Kidney epithelial cell (primary cell): ENCODE measurements at regions not wholly inside any gene's neighbourhood (a gene's known extent, or its start where the extent isn't known, plus 50 kb on each side); places are given as distances from the start of the nearest gene placed in this dataset.

Source experiments
- DNase-seq: peaks from one replicate; pipeline ENCODE4 v3.0.0-alpha.2; 2010; ENCODE audit warnings: low read depth
- H3K27me3 ChIP-seq: 2 replicates; pipeline ENCODE4 v1.6.0; 2011; ENCODE audit warnings: low read length; ENCODE audit not compliant: control insufficient read depth, insufficient read depth
- H3K36me3 ChIP-seq: 2 replicates; pipeline ENCODE4 v1.5.1; 2011; ENCODE audit warnings: low read length; ENCODE audit not compliant: control insufficient read depth, insufficient read depth
- H3K4me3 ChIP-seq: 2 replicates; pipeline ENCODE4 v1.5.1; 2011; ENCODE audit warnings: low read depth, mild to moderate bottlenecking, control low read depth, low read length
- TF ChIP-seq, protein P1 (sequence below): IDR thresholded peaks from 2 replicates; pipeline ENCODE4 v1.5.1; 2011; ENCODE audit warnings: mild to moderate bottlenecking, moderate library complexity, low read length, control low read depth, inconsistent platforms; ENCODE audit not compliant: insufficient read depth, poor library complexity, severe bottlenecking

DNA sequence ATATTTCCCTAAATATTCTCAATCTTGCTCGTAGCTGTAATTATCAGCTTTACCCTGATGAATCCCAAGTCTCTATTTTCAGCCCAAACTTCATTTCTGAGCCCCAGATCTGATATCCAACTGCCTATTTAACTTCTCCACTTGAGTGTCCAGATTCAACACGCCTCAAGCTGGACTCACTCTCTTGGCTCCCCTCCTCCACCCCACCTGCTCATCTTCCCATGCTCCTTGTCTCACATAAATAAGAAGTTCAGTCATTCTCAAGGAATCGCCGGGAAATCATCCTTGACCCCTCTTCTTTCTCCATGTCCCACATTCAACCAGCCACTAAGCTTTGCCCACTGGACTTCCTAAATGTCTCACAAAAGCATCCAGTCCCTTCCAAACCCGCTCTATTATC, 89.9 kb upstream of the STMND1 start:
- H3K27me3 ChIP-seq: no peaks in the 10 kb centered on the region
- H3K36me3 ChIP-seq: no peaks in the 10 kb centered on the region
- no peak for DNase-seq
- no peak overlapping the region for H3K4me3 ChIP-seq
- TF ChIP-seq, protein P1, sequence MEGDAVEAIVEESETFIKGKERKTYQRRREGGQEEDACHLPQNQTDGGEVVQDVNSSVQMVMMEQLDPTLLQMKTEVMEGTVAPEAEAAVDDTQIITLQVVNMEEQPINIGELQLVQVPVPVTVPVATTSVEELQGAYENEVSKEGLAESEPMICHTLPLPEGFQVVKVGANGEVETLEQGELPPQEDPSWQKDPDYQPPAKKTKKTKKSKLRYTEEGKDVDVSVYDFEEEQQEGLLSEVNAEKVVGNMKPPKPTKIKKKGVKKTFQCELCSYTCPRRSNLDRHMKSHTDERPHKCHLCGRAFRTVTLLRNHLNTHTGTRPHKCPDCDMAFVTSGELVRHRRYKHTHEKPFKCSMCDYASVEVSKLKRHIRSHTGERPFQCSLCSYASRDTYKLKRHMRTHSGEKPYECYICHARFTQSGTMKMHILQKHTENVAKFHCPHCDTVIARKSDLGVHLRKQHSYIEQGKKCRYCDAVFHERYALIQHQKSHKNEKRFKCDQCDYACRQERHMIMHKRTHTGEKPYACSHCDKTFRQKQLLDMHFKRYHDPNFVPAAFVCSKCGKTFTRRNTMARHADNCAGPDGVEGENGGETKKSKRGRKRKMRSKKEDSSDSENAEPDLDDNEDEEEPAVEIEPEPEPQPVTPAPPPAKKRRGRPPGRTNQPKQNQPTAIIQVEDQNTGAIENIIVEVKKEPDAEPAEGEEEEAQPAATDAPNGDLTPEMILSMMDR: no peak

- no peak for DNase-seq
- TF ChIP-seq, protein P1: no peak
- Histone ChIP-seq H3K27me3 (no peaks in the 10 kb centered on the region), H3K4me3 (no peak overlapping the region), H3K36me3 (no peaks in the 10 kb centered on the region)
These were observed 94.1 kb upstream of the STMND1 start for GRCh38 chr6:17007749-17008148.

GRCh38 chr6:17006543-17006942, 95.3 kb upstream of the STMND1 start:
- Histone ChIP-seq H3K4me3 (no peak overlapping the region), H3K36me3 (no peaks in the 10 kb centered on the region), H3K27me3 (no peaks in the 10 kb centered on the region)
- TF ChIP-seq, protein P1: no peak
- DNase-seq: no peak

GRCh38 chr6:17004269-17004668, 97.6 kb upstream of the STMND1 start:
- no peak for DNase-seq
- TF ChIP-seq, protein P1: no peak
- no peak overlapping the region for H3K4me3 ChIP-seq
- H3K27me3 ChIP-seq: no peaks in the 10 kb centered on the region
- H3K36me3 ChIP-seq: no peaks in the 10 kb centered on the region

DNA sequence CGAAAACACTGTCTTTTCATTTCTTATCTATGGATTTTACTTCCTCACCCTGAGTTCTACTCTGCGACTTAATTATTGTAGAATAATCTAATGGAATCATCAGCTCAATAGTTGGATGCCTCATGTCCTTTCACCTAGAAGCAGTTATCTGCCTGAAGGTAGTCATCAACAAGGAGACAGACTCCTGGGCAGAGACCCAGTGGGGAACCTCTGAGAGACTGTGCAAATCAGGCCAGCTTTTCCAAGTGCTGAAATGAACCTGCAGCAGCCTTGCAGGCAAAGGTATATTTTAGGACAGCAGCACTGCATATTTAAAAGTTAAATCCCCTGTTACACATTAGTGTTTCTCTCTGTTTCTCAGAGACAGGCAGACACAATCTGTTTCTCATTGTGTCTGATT, 99.7 kb upstream of the STMND1 start:
- no peak for DNase-seq
- Histone ChIP-seq H3K36me3 (no peaks in the 10 kb centered on the region), H3K27me3 (peaks cover 3% of the 10 kb centered on the region), H3K4me3 (no peak overlapping the region)
- TF ChIP-seq, protein P1: no peak

DNA sequence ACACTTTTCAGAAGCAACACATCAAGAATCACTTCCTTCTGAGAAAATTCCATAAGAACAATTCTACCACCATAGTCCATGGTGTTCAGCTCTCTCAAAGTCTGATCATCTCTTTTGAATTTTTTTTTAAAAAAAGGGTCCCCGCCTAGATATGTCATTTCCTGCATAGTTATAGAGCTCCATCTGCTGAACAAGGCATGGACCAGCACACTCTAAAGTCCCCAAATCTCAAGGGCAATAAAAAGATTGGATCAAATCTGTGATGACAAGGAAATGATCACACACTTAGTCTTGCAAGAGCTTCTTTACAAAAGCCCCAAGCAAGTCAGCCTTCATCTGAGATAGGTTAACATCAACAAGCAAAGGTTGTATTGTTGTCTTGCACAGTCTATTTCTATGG, 100.7 kb upstream of the STMND1 start:
- Histone ChIP-seq H3K27me3 (peaks cover 4% of the 10 kb centered on the region), H3K4me3 (no peak overlapping the region), H3K36me3 (no peaks in the 10 kb centered on the region)
- TF ChIP-seq, protein P1: no peak
- DNase-seq: no peak
